ENCODE measurements at regions not wholly inside any gene's neighbourhood (a gene's known extent, or its start where the extent isn't known, plus 50 kb on each side); places are given as distances from the start of the nearest gene placed in this dataset.

DNA sequence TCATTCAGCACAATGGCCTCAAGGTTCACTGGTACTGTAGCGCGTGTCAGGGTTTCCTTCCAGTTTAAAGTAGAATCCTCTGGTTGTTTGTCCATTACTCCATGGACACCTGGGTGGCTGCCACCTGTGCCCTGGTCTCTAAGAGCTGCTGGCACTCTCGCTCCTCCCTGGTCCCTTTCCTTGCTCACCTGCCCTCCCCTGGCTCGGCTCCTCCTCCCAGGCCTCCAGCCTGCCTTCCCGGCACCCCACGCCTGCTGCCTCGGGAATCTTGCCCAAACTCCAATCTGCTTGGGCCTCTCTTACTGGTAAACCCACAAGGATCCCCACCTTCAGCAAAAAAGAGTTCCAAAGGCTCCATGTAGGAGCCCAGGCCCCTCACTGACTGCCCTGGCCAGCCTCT, 154.4 kb upstream of the DIO3 start:
- TF ChIP-seq POLR2A (IDR thresholded peaks at IDR 0.05) = no peak
- TF ChIP-seq, protein P1, sequence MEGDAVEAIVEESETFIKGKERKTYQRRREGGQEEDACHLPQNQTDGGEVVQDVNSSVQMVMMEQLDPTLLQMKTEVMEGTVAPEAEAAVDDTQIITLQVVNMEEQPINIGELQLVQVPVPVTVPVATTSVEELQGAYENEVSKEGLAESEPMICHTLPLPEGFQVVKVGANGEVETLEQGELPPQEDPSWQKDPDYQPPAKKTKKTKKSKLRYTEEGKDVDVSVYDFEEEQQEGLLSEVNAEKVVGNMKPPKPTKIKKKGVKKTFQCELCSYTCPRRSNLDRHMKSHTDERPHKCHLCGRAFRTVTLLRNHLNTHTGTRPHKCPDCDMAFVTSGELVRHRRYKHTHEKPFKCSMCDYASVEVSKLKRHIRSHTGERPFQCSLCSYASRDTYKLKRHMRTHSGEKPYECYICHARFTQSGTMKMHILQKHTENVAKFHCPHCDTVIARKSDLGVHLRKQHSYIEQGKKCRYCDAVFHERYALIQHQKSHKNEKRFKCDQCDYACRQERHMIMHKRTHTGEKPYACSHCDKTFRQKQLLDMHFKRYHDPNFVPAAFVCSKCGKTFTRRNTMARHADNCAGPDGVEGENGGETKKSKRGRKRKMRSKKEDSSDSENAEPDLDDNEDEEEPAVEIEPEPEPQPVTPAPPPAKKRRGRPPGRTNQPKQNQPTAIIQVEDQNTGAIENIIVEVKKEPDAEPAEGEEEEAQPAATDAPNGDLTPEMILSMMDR (IDR thresholded peaks at IDR 0.05) = no peak
